ENCODE measurements at regions not wholly inside any gene's neighbourhood (a gene's known extent, or its start where the extent isn't known, plus 50 kb on each side); places are given as distances from the start of the nearest gene placed in this dataset.

GRCh38 chr16:48438414-48438813 lies 53.2 kb upstream of the SIAH1 start:
- no peak for DNase-seq (ENCODE audit: low spot score)

- no peak for DNase-seq (ENCODE audit: low spot score)
Measured at GRCh38 chr16:48435906-48436305, 50.7 kb upstream of the SIAH1 start.

- no peak for DNase-seq (ENCODE audit: low spot score)
Measured at GRCh38 chr16:48435318-48435680, 50.1 kb upstream of the SIAH1 start.
